OCI-LY1 (cell line): ENCODE measurements at regions not wholly inside any gene's neighbourhood (a gene's known extent, or its start where the extent isn't known, plus 50 kb on each side); places are given as distances from the start of the nearest gene placed in this dataset.

ENCODE experiments used
- H2AFZ ChIP-seq: fragments of 200-600 bp; sonication (generic), shearing (Covaris generic); 2 replicates; pipeline ENCODE4 v1.6.0; 2014; ENCODE audit warnings: antibody characterized with exemption, mild to moderate bottlenecking, low read length
- H3F3A ChIP-seq: fragments of 200-600 bp; sonication (generic), shearing (Covaris generic); 2 replicates; pipeline ENCODE4 v1.6.0; 2014; ENCODE audit warnings: mild to moderate bottlenecking, antibody characterized with exemption, low read length, moderate library complexity; ENCODE audit not compliant: insufficient read depth
- H3K27ac ChIP-seq: fragments of 200-600 bp; sonication (generic); 2 replicates; pipeline ENCODE4 v1.5.1; 2014; ENCODE audit warnings: low read length, mixed run types, mild to moderate bottlenecking, low read depth; ENCODE audit not compliant: poor library complexity, severe bottlenecking
- H3K27me3 ChIP-seq: fragments of 200-600 bp; sonication (generic); 2 replicates; pipeline ENCODE4 v1.6.0; 2014; ENCODE audit warnings: antibody characterized with exemption, mild to moderate bottlenecking, low read length, moderate library complexity; ENCODE audit not compliant: insufficient read depth
- H3K36me3 ChIP-seq: fragments of 200-600 bp; sonication (generic); 2 replicates; pipeline ENCODE4 v1.6.1; 2014; ENCODE audit warnings: mild to moderate bottlenecking, antibody characterized with exemption, low read length, moderate library complexity, mixed read lengths; ENCODE audit not compliant: insufficient read depth
- H3K4me1 ChIP-seq: fragments of 200-600 bp; sonication (generic); 2 replicates; pipeline ENCODE4 v1.5.1; 2014; ENCODE audit warnings: mild to moderate bottlenecking, low read length, moderate library complexity; ENCODE audit not compliant: insufficient read depth, severe bottlenecking
- H3K4me2 ChIP-seq: fragments of 200-600 bp; sonication (generic), shearing (Covaris generic); 2 replicates; pipeline ENCODE4 v1.6.1; 2014; ENCODE audit warnings: low read length
- H3K4me3 ChIP-seq: fragments of 200-600 bp; sonication (generic); 2 replicates; pipeline ENCODE4 v1.5.1; 2014; ENCODE audit warnings: low read length, low read depth, mild to moderate bottlenecking, mixed read lengths; ENCODE audit not compliant: poor library complexity, severe bottlenecking
- H3K79me2 ChIP-seq: fragments of 200-600 bp; shearing (Covaris generic); 2 replicates; pipeline ENCODE4 v1.6.1; 2016; ENCODE audit warnings: mixed run types, low read length, mixed read lengths; ENCODE audit not compliant: insufficient read depth
- H3K9ac ChIP-seq: fragments of 200-600 bp; sonication (generic), shearing (Covaris generic); 2 replicates; pipeline ENCODE4 v1.6.1; 2014; ENCODE audit warnings: mild to moderate bottlenecking, low read length, mixed read lengths
- H3K9me2 ChIP-seq: fragments of 200-600 bp; sonication (generic), shearing (Covaris generic); 2 replicates; pipeline ENCODE4 v1.6.1; 2014; ENCODE audit warnings: low read depth, mild to moderate bottlenecking, low read length, mixed read lengths
- H3K9me3 ChIP-seq: fragments of 200-600 bp; shearing (Covaris generic); 2 replicates; pipeline ENCODE4 v1.6.1; 2014; ENCODE audit warnings: low read length, mixed read lengths
- H4K20me1 ChIP-seq: fragments of 200-600 bp; sonication (generic), shearing (Covaris generic); 2 replicates; pipeline ENCODE4 v1.6.0; 2016; ENCODE audit warnings: mild to moderate bottlenecking, low read length; ENCODE audit not compliant: insufficient read depth
- EZH2 ChIP-seq: fragments of 200-600 bp; sonication (generic), shearing (Covaris generic); IDR thresholded peaks from 2 replicates; pipeline ENCODE4 v1.8.0; 2017; ENCODE audit warnings: borderline replicate concordance, mixed run types, mild to moderate bottlenecking, antibody characterized with exemption, low read length, moderate library complexity, mixed read lengths
- TF ChIP-seq, protein P1 (sequence below): fragments of 200-600 bp; sonication (generic), shearing (Covaris generic); IDR thresholded peaks from 2 replicates; pipeline ENCODE4 v1.5.1; 2017; ENCODE audit warnings: mild to moderate bottlenecking, antibody characterized with exemption, low read length, moderate library complexity, mixed read lengths

GRCh38 chr14:98982986-98983385, 289.0 kb downstream of the BCL11B start:
- Histone ChIP-seq H3K9ac (no peak overlapping the region), H3F3A (no peaks in the 10 kb centered on the region), H3K9me3 (no peaks in the 10 kb centered on the region), H3K4me1 (no peaks in the 10 kb centered on the region), H2AFZ (no peak overlapping the region), H3K4me3 (no peak overlapping the region), H3K79me2 (no peaks in the 10 kb centered on the region), H3K4me2 (no peak overlapping the region), H3K27me3 (no peaks in the 10 kb centered on the region), H4K20me1 (no peaks in the 10 kb centered on the region), H3K9me2 (no peaks in the 10 kb centered on the region), H3K27ac (no peak overlapping the region), H3K36me3 (no peaks in the 10 kb centered on the region)
- TF ChIP-seq EZH2, result no peak
- TF ChIP-seq, protein P1, sequence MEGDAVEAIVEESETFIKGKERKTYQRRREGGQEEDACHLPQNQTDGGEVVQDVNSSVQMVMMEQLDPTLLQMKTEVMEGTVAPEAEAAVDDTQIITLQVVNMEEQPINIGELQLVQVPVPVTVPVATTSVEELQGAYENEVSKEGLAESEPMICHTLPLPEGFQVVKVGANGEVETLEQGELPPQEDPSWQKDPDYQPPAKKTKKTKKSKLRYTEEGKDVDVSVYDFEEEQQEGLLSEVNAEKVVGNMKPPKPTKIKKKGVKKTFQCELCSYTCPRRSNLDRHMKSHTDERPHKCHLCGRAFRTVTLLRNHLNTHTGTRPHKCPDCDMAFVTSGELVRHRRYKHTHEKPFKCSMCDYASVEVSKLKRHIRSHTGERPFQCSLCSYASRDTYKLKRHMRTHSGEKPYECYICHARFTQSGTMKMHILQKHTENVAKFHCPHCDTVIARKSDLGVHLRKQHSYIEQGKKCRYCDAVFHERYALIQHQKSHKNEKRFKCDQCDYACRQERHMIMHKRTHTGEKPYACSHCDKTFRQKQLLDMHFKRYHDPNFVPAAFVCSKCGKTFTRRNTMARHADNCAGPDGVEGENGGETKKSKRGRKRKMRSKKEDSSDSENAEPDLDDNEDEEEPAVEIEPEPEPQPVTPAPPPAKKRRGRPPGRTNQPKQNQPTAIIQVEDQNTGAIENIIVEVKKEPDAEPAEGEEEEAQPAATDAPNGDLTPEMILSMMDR, result no peak

DNA sequence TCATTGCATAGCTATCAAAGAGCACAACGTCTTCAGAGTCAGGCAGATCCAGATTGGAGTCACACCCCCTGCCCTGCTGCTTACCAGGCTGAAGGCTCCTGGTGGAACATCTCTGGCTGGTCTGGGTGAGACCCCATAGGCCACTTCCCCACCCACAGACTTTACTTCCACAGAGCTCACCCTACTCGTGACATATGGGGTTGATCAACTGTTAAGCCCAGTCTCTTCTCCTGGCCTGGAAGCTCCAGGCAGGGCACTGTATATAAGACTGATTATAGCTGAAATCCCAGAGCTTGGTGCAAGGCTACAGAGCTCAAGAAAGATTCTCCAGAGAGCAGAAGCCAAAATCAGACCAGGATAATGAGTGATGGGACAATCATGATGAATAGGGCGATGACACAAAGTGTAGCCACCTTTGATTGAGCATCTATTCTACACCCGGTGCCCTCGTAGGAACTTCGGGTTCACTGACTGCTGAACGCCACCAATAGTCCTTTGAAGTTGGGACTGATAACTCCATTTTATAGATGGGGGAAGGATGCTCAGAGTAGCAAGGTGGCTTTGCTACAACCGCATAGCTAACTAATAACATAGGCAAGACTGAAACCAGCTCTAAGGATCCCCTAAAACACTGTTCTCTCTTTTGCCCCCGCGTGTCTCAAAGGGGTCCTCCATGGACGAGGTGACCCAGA, 287.8 kb downstream of the BCL11B start:
- no peak for TF ChIP-seq EZH2
- TF ChIP-seq, protein P1, result no peak
- Histone ChIP-seq H3F3A (no peaks in the 10 kb centered on the region), H2AFZ (no peak overlapping the region), H4K20me1 (no peaks in the 10 kb centered on the region), H3K27ac (no peak overlapping the region), H3K4me2 (no peak overlapping the region), H3K4me1 (no peaks in the 10 kb centered on the region), H3K4me3 (no peak overlapping the region), H3K9me2 (no peaks in the 10 kb centered on the region), H3K36me3 (no peaks in the 10 kb centered on the region), H3K9me3 (no peaks in the 10 kb centered on the region), H3K9ac (no peak overlapping the region), H3K79me2 (no peaks in the 10 kb centered on the region), H3K27me3 (no peaks in the 10 kb centered on the region)

DNA sequence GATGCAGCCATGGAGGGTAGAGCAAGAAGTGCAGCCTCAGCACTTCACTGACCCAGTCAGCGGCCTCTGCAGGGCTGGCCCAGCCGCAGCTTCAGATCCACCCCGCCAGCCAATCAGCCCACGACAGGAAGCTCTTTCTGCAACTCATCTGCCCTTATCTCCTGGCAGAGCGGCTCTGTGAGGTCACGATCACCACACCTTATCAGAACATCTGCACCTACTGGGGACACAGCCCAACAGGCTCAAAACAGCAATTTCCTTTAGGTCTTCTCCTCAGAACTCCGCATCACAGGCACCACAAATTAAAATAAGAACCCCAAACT, 287.3 kb downstream of the BCL11B start:
- H3K36me3 ChIP-seq, result no peaks in the 10 kb centered on the region
- TF ChIP-seq, protein P1, result no peak
- no peak for TF ChIP-seq EZH2
- no peaks in the 10 kb centered on the region for H3K9me3 ChIP-seq
- H3K9me2 ChIP-seq, result no peaks in the 10 kb centered on the region
- H3K4me3 ChIP-seq, result no peak overlapping the region
- H3K79me2 ChIP-seq, result no peaks in the 10 kb centered on the region
- no peak overlapping the region for H3K4me2 ChIP-seq
- H4K20me1 ChIP-seq, result no peaks in the 10 kb centered on the region
- H3K27me3 ChIP-seq, result no peaks in the 10 kb centered on the region
- H3K9ac ChIP-seq, result no peak overlapping the region
- no peaks in the 10 kb centered on the region for H3F3A ChIP-seq
- no peaks in the 10 kb centered on the region for H3K4me1 ChIP-seq
- H3K27ac ChIP-seq, result no peak overlapping the region
- no peak overlapping the region for H2AFZ ChIP-seq
